Neural progenitor cell (in vitro differentiated cells): ENCODE measurements at regions not wholly inside any gene's neighbourhood (a gene's known extent, or its start where the extent isn't known, plus 50 kb on each side); places are given as distances from the start of the nearest gene placed in this dataset.

Experiments
- EZH2phosphoT487 ChIP-seq: fragments of 200-600 bp; sonication (generic); IDR thresholded peaks from 2 replicates; pipeline ENCODE4 v1.6.1; 2017; ENCODE audit warnings: antibody characterized with exemption
- TF ChIP-seq, protein P1 (sequence below): fragments of 200-600 bp; sonication (generic); IDR thresholded peaks from 2 replicates; pipeline ENCODE4 v1.5.1; 2017; ENCODE audit warnings: antibody characterized with exemption, mild to moderate bottlenecking

DNA sequence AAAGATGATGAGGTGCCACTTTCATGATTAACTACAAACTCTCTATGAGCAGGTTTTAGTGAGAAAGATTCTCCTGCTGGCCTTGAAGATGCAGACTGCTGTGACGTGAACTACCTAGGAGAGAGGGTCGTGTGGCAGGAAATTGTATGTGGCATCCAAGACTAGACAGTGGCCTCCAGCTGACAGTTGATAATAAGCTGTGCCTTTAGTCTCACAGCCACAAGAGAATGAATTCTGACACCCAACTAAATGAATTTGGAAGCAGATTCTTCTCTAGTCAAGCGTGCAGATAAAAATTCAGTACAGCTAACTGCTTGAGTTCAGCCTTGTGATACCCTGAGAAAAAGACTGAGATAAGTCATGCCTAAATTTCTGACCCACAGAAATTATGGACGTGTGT is 169.0 kb upstream of the COL3A1 start:
- TF ChIP-seq, protein P1, sequence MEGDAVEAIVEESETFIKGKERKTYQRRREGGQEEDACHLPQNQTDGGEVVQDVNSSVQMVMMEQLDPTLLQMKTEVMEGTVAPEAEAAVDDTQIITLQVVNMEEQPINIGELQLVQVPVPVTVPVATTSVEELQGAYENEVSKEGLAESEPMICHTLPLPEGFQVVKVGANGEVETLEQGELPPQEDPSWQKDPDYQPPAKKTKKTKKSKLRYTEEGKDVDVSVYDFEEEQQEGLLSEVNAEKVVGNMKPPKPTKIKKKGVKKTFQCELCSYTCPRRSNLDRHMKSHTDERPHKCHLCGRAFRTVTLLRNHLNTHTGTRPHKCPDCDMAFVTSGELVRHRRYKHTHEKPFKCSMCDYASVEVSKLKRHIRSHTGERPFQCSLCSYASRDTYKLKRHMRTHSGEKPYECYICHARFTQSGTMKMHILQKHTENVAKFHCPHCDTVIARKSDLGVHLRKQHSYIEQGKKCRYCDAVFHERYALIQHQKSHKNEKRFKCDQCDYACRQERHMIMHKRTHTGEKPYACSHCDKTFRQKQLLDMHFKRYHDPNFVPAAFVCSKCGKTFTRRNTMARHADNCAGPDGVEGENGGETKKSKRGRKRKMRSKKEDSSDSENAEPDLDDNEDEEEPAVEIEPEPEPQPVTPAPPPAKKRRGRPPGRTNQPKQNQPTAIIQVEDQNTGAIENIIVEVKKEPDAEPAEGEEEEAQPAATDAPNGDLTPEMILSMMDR = no peak
- no peak for TF ChIP-seq EZH2phosphoT487
